Osteocyte (in vitro differentiated cells): ENCODE measurements at regions not wholly inside any gene's neighbourhood (a gene's known extent, or its start where the extent isn't known, plus 50 kb on each side); places are given as distances from the start of the nearest gene placed in this dataset.

Experiments
- DNase-seq: peaks from one replicate; pipeline ENCODE4 v3.0.0; 2021; ENCODE audit warnings: mixed read lengths; ENCODE audit not compliant: unreplicated experiment; ENCODE audit errors: extremely low spot score
- H3K27ac Mint-ChIP-seq: one replicate; pipeline ENCODE4 v1.8.0; 2021; ENCODE audit warnings: mild to moderate bottlenecking, mixed read lengths; ENCODE audit not compliant: unreplicated experiment
- H3K27me3 Mint-ChIP-seq: one replicate; pipeline ENCODE4 v1.8.0; 2021; ENCODE audit warnings: mixed read lengths; ENCODE audit not compliant: unreplicated experiment
- H3K36me3 Mint-ChIP-seq: one replicate; pipeline ENCODE4 v1.8.0; 2021; ENCODE audit warnings: mixed read lengths; ENCODE audit not compliant: unreplicated experiment
- H3K4me1 Mint-ChIP-seq: one replicate; pipeline ENCODE4 v1.8.0; 2021; ENCODE audit warnings: mixed read lengths; ENCODE audit not compliant: unreplicated experiment
- H3K4me3 Mint-ChIP-seq: one replicate; pipeline ENCODE4 v1.8.0; 2021; ENCODE audit warnings: mild to moderate bottlenecking, moderate library complexity, mixed read lengths; ENCODE audit not compliant: unreplicated experiment
- H3K9me3 Mint-ChIP-seq: one replicate; pipeline ENCODE4 v1.8.0; 2021; ENCODE audit warnings: mixed read lengths; ENCODE audit not compliant: unreplicated experiment
- CTCF ChIP-seq: fragments of 200-600 bp; sonication (generic); IDR thresholded peaks from 2 replicates; pipeline ENCODE4 v1.5.0; 2021; ENCODE audit warnings: antibody characterized with exemption, mild to moderate bottlenecking, moderate library complexity

DNA sequence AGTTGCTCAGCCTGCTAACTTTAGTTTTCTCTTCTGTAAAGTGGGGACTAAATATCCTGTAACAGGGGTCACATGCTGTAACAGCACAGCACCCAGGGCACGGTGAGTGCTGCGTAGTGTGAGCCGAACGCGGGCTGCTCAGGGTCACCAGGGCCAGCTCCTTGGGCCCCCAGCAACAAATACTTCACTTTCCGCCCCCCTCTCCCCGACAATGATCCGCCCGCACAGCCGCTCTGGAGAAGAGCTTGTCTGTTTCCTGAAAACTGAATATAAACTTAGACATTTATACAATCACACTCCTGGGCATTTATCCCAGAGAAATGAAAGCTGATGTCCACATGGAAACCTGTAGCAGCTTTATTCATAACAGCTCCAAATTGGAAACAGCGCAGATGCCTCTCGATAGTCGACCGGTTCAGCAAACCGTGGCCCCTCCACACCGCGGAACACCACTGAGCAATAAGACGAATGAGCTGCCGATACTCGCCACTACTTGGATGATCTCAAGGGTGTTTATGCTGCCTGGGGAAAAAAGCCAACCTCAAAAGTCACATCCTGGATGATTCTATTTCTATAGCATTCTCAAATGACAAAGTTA, 267.2 kb downstream of the PARN start:
- Mint-ChIP-seq H3K9me3 (no peaks in the 10 kb centered on the region), H3K27me3 (peaks cover 8% of the 10 kb centered on the region)
- no peak for DNase-seq

GRCh38 chr16:14360326-14361037, 269.6 kb downstream of the PARN start:
- Mint-ChIP-seq H3K4me3 (no peak overlapping the region), H3K27ac (no peak overlapping the region)

More for the DNA sequence above, 267.2 kb downstream of the PARN start:
- TF ChIP-seq CTCF = no peak
- Mint-ChIP-seq H3K4me1 (peaks cover 23% of the 10 kb centered on the region), H3K4me3 (no peak overlapping the region), H3K36me3 (no peaks in the 10 kb centered on the region), H3K27ac (peak overlapping the region; percentile 36)

DNA sequence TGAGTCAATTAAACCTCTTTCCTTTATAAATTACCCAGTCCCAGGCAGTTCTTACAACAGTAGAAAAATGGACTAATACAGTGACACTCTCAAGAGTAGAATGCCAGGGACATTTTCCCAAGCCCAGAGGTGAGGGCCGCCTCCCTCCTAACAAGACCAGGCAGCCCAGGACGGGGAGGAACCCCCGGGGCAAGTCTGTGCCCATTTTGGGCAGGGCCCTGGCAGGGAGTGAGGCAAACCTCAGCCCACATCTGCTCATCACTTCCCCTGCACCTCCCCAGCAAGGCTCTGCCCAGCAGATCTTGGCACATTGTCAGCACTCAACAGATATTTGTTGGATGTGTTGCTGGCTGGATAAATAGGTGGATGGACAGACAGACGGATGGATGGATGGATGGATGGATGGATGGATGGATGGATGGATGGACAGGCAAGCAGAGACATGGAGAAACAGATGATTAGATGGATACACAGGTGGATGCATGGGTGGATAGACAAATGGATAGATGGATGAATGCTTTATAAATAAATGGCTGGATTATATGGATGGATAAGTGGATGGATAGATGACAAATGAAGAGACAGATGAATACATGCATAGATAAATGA, 271.3 kb downstream of the PARN start:
- H3K9me3 Mint-ChIP-seq = no peaks in the 10 kb centered on the region
- H3K4me1 Mint-ChIP-seq = peaks cover 9% of the 10 kb centered on the region
- H3K27ac Mint-ChIP-seq = no peak overlapping the region

More at GRCh38 chr16:14360326-14361037, 269.6 kb downstream of the PARN start:
- Mint-ChIP-seq H3K9me3 (no peaks in the 10 kb centered on the region), H3K27me3 (peaks cover 12% of the 10 kb centered on the region), H3K4me1 (peaks cover 21% of the 10 kb centered on the region), H3K36me3 (no peaks in the 10 kb centered on the region)
- no peak for DNase-seq
- TF ChIP-seq CTCF = no peak

GRCh38 chr16:14357328-14357727, 272.7 kb downstream of the PARN start:
- H3K4me1 Mint-ChIP-seq = peaks cover 7% of the 10 kb centered on the region
- no peaks in the 10 kb centered on the region for H3K36me3 Mint-ChIP-seq
- no peak overlapping the region for H3K4me3 Mint-ChIP-seq
- peaks cover 13% of the 10 kb centered on the region for H3K27me3 Mint-ChIP-seq
- no peaks in the 10 kb centered on the region for H3K9me3 Mint-ChIP-seq
- TF ChIP-seq CTCF = no peak
- no peak overlapping the region for H3K27ac Mint-ChIP-seq
- no peak for DNase-seq

More for the DNA sequence above, 271.3 kb downstream of the PARN start:
- no peak overlapping the region for H3K4me3 Mint-ChIP-seq
- peaks cover 13% of the 10 kb centered on the region for H3K27me3 Mint-ChIP-seq
- TF ChIP-seq CTCF = no peak
- H3K36me3 Mint-ChIP-seq = no peaks in the 10 kb centered on the region
- no peak for DNase-seq

- no peak for TF ChIP-seq CTCF
- H3K4me3 Mint-ChIP-seq = no peak overlapping the region
- DNase-seq = no peak
- H3K27ac Mint-ChIP-seq = no peak overlapping the region
- peaks cover 13% of the 10 kb centered on the region for H3K27me3 Mint-ChIP-seq
- H3K4me1 Mint-ChIP-seq = peaks cover 7% of the 10 kb centered on the region
- no peaks in the 10 kb centered on the region for H3K36me3 Mint-ChIP-seq
- no peaks in the 10 kb centered on the region for H3K9me3 Mint-ChIP-seq
Observed at GRCh38 chr16:14356064-14356463, 274.0 kb downstream of the PARN start.
